ENCODE measurements at regions not wholly inside any gene's neighbourhood (a gene's known extent, or its start where the extent isn't known, plus 50 kb on each side); places are given as distances from the start of the nearest gene placed in this dataset.
A peak's percentile ranks its signal among the peaks of the same experiment; 100 is the strongest.

- DNase-seq (ENCODE audit: low spot score) = no peak
Observed at GRCh38 chr10:130623680-130624267, 487.6 kb downstream of the GLRX3 start.

DNA sequence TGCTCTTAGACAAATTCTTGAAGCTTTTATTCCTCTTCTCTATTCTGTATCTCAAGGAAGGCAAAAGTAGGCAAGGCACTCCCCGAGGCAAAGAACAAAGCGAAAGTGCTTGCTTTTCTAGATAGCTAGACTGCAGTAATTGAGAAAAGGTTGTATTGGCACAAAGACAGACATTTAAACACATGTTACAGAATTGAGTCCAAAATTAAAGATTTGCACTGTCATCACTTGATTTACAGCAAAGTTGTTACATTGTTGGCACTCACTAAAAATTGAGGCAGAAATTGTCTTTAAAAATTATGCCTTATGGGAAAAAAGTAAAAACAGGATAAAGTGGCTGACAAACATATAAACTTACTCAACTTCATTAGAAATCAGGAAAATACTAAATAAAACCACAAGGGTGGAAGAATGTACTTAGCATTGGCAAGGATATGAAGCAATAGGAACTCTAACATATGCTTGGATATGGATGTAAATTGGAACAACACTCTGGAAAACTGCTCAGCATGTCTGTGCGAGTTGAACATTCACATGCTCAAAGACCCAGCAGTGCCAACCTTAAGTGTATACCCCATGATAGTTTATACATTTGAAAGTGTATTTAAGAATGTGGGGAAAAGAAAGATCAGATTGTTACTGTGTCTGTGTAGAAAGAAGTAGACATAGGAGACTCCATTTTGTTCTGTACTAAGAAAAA is 491.3 kb downstream of the GLRX3 start:
- no peak for DNase-seq (ENCODE audit: low spot score)

DNA sequence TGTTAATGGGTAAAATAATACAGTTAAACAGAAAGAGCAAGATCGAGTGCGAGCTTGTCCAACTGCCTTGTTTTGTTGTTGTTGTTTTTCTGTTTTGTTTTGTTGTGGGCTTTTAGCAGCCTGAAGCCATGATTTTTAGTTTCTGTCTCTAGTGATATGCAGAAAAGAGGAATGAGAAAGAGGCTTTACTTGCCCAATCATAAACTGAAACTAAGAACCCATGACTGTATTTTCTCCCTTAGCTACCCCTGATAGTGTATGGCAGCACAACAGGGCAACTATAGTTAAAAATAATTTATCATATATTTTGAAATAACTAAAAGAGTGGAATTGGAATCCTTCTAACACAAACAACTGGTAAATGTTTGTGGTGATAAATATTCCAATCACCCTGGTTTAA is 493.9 kb downstream of the GLRX3 start:
- DNase-seq (ENCODE audit: low spot score) = no peak

DNA sequence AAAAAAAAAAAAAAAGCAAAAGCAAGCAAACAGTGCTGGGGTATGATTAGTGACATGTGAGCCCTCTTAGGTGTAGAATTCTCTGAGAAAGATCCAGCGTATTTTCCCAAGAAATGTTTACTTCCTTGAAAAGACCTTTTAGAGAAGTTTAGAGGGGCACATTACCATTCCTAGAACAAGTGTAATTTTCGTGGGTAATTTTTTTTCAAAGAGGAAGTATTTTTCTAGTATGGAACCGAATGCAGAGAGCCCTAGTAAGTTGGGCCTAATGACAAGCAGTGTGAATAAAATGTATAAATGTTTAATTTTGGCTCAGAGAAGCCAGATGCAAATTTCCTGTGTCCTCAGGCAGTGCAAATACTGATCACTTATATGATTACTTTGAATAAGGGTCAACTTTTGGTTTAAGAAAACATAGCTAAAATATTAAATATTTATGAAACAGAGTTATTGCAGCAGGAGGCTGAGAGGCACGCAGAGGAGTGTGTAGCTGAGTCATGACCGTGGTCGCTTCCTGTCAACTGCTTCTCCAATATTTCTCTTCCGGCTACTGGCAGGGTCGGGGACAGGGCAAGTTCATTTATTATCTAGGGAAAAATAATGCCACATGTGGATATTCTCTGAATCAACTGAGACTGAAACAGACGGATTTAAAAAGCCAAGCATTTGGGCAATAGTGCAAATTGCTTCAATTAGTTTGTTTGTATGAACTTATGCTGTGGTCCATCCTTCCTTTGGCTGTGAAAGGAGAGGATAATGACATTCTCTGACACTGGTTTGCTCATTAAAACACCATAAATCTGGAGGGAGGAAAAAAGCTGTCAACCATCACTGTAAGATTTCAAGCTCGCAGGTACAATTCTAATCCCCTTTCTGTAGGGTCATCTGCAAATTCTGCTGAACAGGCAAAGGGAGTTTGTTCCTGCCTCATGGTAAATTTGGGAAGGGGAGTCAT is 495.2 kb downstream of the GLRX3 start:
- DNase-seq (ENCODE audit: low spot score) = peak; percentile 69

DNA sequence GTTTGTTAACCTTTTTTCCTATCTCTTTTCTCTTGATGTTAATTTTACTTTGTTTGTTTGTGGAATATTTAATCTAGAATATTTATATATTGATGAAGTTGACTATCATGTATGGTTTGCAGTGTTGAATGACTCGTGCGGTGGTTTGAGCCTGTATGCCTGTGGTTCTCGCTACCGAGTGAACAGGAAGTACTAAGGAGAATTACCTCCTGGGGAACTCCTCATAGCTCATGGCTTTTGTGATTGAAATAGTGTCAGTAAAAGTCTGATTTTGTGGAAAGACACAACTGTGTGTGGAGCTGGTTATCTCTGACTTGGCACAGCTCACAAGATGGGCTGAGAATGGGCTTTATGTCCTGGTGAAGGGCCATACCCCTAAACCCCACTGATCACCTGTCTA is 498.6 kb downstream of the GLRX3 start:
- no peak for DNase-seq (ENCODE audit: low spot score)

GRCh38 chr10:130635528-130635927 is 499.3 kb downstream of the GLRX3 start:
- no peak for DNase-seq (ENCODE audit: low spot score)

DNA sequence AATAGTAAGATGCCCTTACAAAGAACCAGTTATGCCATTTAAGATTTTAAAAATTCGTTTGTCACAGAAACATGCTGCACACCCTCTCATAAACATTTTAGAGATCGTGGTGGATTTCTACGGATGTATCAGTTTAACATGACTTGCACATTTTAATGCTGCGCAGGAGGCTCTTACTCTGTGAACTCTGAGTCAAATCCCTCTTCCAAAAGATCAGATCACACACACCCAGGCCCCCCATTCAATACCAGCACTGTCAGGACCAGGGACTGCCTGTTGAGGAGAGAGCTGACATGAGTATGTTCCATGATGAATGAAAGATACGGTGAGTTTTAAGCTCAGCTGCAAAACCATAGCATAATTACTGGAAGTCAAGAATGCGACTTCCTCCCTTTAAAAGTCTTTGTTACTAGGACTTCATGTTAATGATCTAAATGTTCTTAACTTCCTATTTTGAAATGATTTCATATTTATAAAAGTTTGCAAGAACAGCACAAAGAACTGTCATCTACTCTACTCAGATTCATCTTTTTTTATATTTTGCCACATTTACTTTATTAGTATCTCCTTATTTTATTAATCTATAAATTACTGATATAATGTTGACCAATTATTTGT is 500.2 kb downstream of the GLRX3 start:
- no peak for DNase-seq (ENCODE audit: low spot score)

DNA sequence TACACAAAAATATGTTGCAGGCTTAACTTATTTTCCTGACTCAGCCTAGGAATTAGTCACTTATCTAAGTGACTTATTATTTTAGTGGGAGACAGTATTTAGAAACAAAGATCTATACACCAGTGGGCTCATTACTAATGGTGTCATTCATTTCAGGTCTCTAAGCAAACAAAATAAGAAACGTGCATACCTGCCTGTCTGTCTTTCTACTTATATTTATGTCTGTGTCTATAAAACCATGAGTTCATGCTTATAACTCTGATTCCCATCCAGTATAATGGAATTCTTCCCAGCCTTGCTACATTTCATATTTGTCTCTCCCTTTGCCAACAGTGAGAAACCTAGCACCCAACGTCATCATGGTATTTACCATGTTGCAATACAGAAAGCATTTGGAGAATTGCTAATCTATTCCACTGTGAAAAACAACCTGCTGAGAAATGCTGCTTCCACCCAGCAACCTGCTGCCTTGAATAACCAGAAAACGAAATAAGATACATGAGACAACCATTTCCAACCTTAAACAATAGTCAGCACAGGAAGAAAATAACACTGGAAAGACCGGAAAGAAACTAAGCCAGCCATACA is 501.0 kb downstream of the GLRX3 start:
- peak; percentile 11 for DNase-seq (ENCODE audit: low spot score)

DNA sequence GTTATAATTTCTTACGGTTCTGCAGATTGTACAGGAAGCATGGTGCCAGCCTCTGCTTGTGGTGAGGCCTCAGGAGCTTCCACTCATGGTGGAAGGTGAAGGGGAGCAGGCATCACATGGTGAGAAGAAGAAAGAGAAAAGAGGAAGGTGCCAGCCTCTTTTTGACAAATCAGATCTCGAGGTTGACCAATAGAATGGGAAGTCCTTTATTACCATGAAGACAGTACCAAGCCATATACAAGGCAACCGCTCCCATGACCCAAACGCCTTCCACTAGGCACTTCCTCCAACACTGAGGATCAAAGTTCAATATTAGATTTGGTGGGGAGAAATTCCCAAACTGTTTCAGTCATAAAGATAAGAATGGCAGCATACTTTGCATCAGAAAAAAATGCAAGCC is 502.8 kb downstream of the GLRX3 start:
- no peak for DNase-seq (ENCODE audit: low spot score)

GRCh38 chr10:130642926-130643325 is 506.7 kb downstream of the GLRX3 start:
- DNase-seq (ENCODE audit: low spot score) = no peak

DNA sequence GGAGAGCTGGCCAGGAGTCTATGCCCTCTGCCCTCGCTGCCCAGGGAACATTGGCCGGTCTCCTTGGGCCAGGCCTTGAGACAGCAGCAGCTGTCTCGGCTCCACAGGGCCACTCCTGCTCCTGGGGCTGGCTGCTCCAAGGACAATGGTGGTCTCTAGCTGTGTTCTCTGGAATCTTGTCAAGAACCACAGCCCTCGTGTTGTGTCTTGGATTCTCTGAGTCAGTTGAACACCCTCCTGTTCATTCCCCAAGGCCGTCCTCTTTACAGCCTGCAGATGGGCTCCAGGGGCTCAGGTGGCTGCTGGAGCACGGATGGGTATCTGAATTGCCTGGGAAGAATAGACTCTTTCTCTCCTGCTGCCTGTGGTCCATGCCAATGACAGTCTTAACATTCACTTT is 511.1 kb downstream of the GLRX3 start:
- no peak for DNase-seq (ENCODE audit: low spot score)

- DNase-seq (ENCODE audit: low spot score) = no peak
Observed at GRCh38 chr10:130648807-130649206, 512.6 kb downstream of the GLRX3 start.

DNA sequence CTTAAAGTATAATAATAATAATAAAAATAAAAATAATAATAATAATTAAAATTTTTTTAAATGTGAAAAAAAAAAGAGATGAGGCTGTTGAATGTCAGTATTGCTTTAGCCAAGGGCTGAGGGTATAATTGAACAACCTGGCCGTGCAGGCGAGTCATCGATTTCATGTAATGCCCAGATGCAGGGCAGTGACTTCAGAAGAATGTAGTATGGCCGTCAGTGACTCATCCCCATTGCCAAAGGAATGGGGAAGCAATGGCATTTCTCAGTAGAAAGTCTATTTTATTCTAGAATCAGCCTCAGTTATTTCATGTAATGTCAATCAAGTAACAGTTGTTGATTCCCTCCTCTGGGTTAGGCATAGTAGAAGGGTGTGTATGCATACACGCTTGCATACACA is 516.4 kb downstream of the GLRX3 start:
- DNase-seq (ENCODE audit: low spot score) = no peak

GRCh38 chr10:130652964-130653578 is 516.9 kb downstream of the GLRX3 start:
- no peak for DNase-seq (ENCODE audit: low spot score)

- DNase-seq (ENCODE audit: low spot score) = no peak
Observed at GRCh38 chr10:130654726-130655125, 518.5 kb downstream of the GLRX3 start.

GRCh38 chr10:130655313-130656186 is 519.4 kb downstream of the GLRX3 start:
- no peak for DNase-seq (ENCODE audit: low spot score)

- DNase-seq (ENCODE audit: low spot score) = no peak
Observed at GRCh38 chr10:130656187-130656575, 520.0 kb downstream of the GLRX3 start.

GRCh38 chr10:130656582-130657133 is 520.5 kb downstream of the GLRX3 start:
- no peak for DNase-seq (ENCODE audit: low spot score)

GRCh38 chr10:130658687-130659290 is 522.6 kb downstream of the GLRX3 start:
- DNase-seq (ENCODE audit: low spot score) = no peak

DNA sequence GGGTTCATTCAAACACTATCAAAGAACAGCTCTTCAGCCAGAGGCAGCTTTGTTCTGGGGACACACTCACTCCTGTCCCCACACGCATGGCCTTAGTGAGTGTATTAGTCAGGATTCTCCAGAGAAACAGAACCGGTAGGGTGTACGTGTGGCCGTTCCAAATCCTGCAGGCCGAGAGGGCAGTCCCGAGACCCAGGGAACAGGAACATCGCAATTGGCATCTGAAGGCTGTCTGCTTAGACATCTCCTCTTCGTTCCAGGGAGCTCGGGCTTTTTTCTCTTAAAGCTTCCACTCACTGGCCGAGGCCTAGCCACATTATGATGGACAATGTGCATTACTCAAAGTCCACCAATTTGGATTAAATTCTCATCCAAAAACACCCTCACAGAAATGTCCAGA is 523.3 kb downstream of the GLRX3 start:
- no peak for DNase-seq (ENCODE audit: low spot score)
